ENCODE measurements at regions not wholly inside any gene's neighbourhood (a gene's known extent, or its start where the extent isn't known, plus 50 kb on each side); places are given as distances from the start of the nearest gene placed in this dataset.

GRCh38 chr15:85943791-85944190 lies 135.9 kb upstream of the AGBL1 start:
- no peak for DNase-seq

- DNase-seq = no peak
Observed at GRCh38 chr15:85947021-85947420, 132.7 kb upstream of the AGBL1 start.

GRCh38 chr15:85947936-85948335 lies 131.7 kb upstream of the AGBL1 start:
- no peak for DNase-seq

- DNase-seq = no peak
Observed at GRCh38 chr15:85950101-85950500, 129.6 kb upstream of the AGBL1 start.

GRCh38 chr15:85954586-85954985 lies 125.1 kb upstream of the AGBL1 start:
- no peak for DNase-seq

- no peak for DNase-seq
Observed at GRCh38 chr15:85955501-85956391, 123.9 kb upstream of the AGBL1 start.

- DNase-seq = no peak
Observed at GRCh38 chr15:85956532-85957275, 123.0 kb upstream of the AGBL1 start.

GRCh38 chr15:85959611-85960010 lies 120.1 kb upstream of the AGBL1 start:
- no peak for DNase-seq

- no peak for DNase-seq
Observed at GRCh38 chr15:85960381-85960780, 119.3 kb upstream of the AGBL1 start.

GRCh38 chr15:85961821-85962220 lies 117.8 kb upstream of the AGBL1 start:
- no peak for DNase-seq

- no peak for DNase-seq
Observed at GRCh38 chr15:85963262-85963760, 116.4 kb upstream of the AGBL1 start.

GRCh38 chr15:85964471-85964870 lies 115.2 kb upstream of the AGBL1 start:
- DNase-seq = no peak

- DNase-seq = no peak
Observed at GRCh38 chr15:85967553-85967952, 112.1 kb upstream of the AGBL1 start.

- no peak for DNase-seq
Observed at GRCh38 chr15:85972805-85973540, 106.7 kb upstream of the AGBL1 start.

- DNase-seq = no peak
Observed at GRCh38 chr15:85973584-85974347, 105.9 kb upstream of the AGBL1 start.

GRCh38 chr15:85974348-85974705 lies 105.3 kb upstream of the AGBL1 start:
- no peak for DNase-seq

GRCh38 chr15:85974742-85975141 lies 104.9 kb upstream of the AGBL1 start:
- no peak for DNase-seq

- DNase-seq = no peak
Observed at GRCh38 chr15:85976102-85976501, 103.6 kb upstream of the AGBL1 start.

GRCh38 chr15:85976986-85977385 lies 102.7 kb upstream of the AGBL1 start:
- no peak for DNase-seq

GRCh38 chr15:85977586-85977985 lies 102.1 kb upstream of the AGBL1 start:
- DNase-seq = no peak

- DNase-seq = no peak
Observed at GRCh38 chr15:85979929-85980328, 99.7 kb upstream of the AGBL1 start.

- no peak for DNase-seq
Observed at GRCh38 chr15:85980946-85981345, 98.7 kb upstream of the AGBL1 start.

- DNase-seq = no peak
Observed at GRCh38 chr15:85984241-85984640, 95.4 kb upstream of the AGBL1 start.

Measured in activated gamma-delta T cell (primary cell).